Large intestine (tissue), 3 donors: ENCODE measurements at regions not wholly inside any gene's neighbourhood (a gene's known extent, or its start where the extent isn't known, plus 50 kb on each side); places are given as distances from the start of the nearest gene placed in this dataset.
A peak's percentile ranks its signal among the peaks of the same experiment; 100 is the strongest.

ENCODE experiments used
- DNase-seq, 2 donors: peaks; one replicate each; pipeline versions ENCODE4 v3.0.0 to v3.0.0-alpha.2; 2013
- H3K27ac ChIP-seq: one replicate; pipeline ENCODE4 v1.5.1; 2013; ENCODE audit warnings: low read length
- H3K27me3 ChIP-seq: 2 replicates; pipeline ENCODE4 v1.6.1; 2013; ENCODE audit warnings: low read length; ENCODE audit not compliant: control insufficient read depth, insufficient read depth
- H3K36me3 ChIP-seq: 2 replicates; pipeline ENCODE4 v1.6.1; 2013; ENCODE audit warnings: low read length; ENCODE audit not compliant: control insufficient read depth, insufficient read depth
- H3K4me1 ChIP-seq: one replicate; pipeline ENCODE4 v1.6.1; 2013; ENCODE audit warnings: low read length; ENCODE audit not compliant: control insufficient read depth, insufficient read depth
- H3K4me3 ChIP-seq: one replicate; pipeline ENCODE4 v1.5.1; 2013; ENCODE audit warnings: low read length
- H3K9me3 ChIP-seq: one replicate; pipeline ENCODE4 v1.6.1; 2013; ENCODE audit warnings: mild to moderate bottlenecking, low read depth, low read length, moderate library complexity; ENCODE audit not compliant: control insufficient read depth
- WGBS: methylation state at CpG from one replicate; pipeline ENCODE4 v1.1.5; 2013; ENCODE audit warnings: low lambda C conversion rate; ENCODE audit not compliant: insufficient coverage; 5-methylcytosine and 5-hydroxymethylcytosine counted together

- Histone ChIP-seq H3K27me3 (no peaks in the 10 kb centered on the region), H3K4me3 (no peak overlapping the region), H3K36me3 (no peaks in the 10 kb centered on the region), H3K9me3 (no peaks in the 10 kb centered on the region), H3K4me1 (no peaks in the 10 kb centered on the region), H3K27ac (no peak overlapping the region)
- WGBS = 94% methylated on average over 2 of the region's 2 CpGs
- no peak for DNase-seq
Observed at GRCh38 chr2:224196810-224197209, 157.7 kb upstream of the SERPINE2 start.

GRCh38 chr2:224195925-224196571 lies 157.0 kb upstream of the SERPINE2 start:
- Histone ChIP-seq H3K4me3 (no peak overlapping the region), H3K27me3 (no peaks in the 10 kb centered on the region), H3K4me1 (no peaks in the 10 kb centered on the region), H3K36me3 (no peaks in the 10 kb centered on the region), H3K27ac (no peak overlapping the region), H3K9me3 (no peaks in the 10 kb centered on the region)
- no CpG with 5 or more reads among the region's 2 CpGs for WGBS
- peak; percentile 12 for DNase-seq

GRCh38 chr2:224194161-224194560 lies 155.1 kb upstream of the SERPINE2 start:
- Histone ChIP-seq H3K27me3 (no peaks in the 10 kb centered on the region), H3K4me3 (no peak overlapping the region), H3K27ac (no peak overlapping the region), H3K9me3 (no peaks in the 10 kb centered on the region), H3K4me1 (no peaks in the 10 kb centered on the region), H3K36me3 (no peaks in the 10 kb centered on the region)
- WGBS = no CpG with 5 or more reads among the region's 1 CpG
- no peak for DNase-seq

- H3K9me3 ChIP-seq = no peaks in the 10 kb centered on the region
- DNase-seq = no peak
- no peak overlapping the region for H3K27ac ChIP-seq
- H3K36me3 ChIP-seq = no peaks in the 10 kb centered on the region
- 100% methylated on average over 1 of the region's 3 CpGs for WGBS
- H3K4me1 ChIP-seq = no peaks in the 10 kb centered on the region
- no peak overlapping the region for H3K4me3 ChIP-seq
- no peaks in the 10 kb centered on the region for H3K27me3 ChIP-seq
Observed at GRCh38 chr2:224191465-224191864, 152.4 kb upstream of the SERPINE2 start.

GRCh38 chr2:224190936-224191270 lies 151.8 kb upstream of the SERPINE2 start:
- no peaks in the 10 kb centered on the region for H3K9me3 ChIP-seq
- DNase-seq = no peak
- H3K36me3 ChIP-seq = no peaks in the 10 kb centered on the region
- WGBS = no CpG with 5 or more reads among the region's 2 CpGs
- H3K27me3 ChIP-seq = no peaks in the 10 kb centered on the region
- H3K27ac ChIP-seq = no peak overlapping the region
- no peaks in the 10 kb centered on the region for H3K4me1 ChIP-seq
- no peak overlapping the region for H3K4me3 ChIP-seq

- 91% methylated on average over 1 of the region's 2 CpGs for WGBS
- H3K4me1 ChIP-seq = no peaks in the 10 kb centered on the region
- no peaks in the 10 kb centered on the region for H3K36me3 ChIP-seq
- DNase-seq = no peak
- no peak overlapping the region for H3K4me3 ChIP-seq
- no peak overlapping the region for H3K27ac ChIP-seq
- no peaks in the 10 kb centered on the region for H3K27me3 ChIP-seq
- no peaks in the 10 kb centered on the region for H3K9me3 ChIP-seq
Observed at GRCh38 chr2:224190234-224190935, 151.3 kb upstream of the SERPINE2 start.

- Histone ChIP-seq H3K9me3 (no peaks in the 10 kb centered on the region), H3K27ac (no peak overlapping the region), H3K27me3 (no peaks in the 10 kb centered on the region), H3K4me1 (no peaks in the 10 kb centered on the region), H3K4me3 (no peak overlapping the region), H3K36me3 (no peaks in the 10 kb centered on the region)
- no peak for DNase-seq
- WGBS = no CpG with 5 or more reads among the region's 1 CpG
Observed at GRCh38 chr2:224187220-224187619, 148.1 kb upstream of the SERPINE2 start.

GRCh38 chr2:224185023-224185601 lies 146.0 kb upstream of the SERPINE2 start:
- no peaks in the 10 kb centered on the region for H3K4me1 ChIP-seq
- WGBS = no CpG with 5 or more reads among the region's 4 CpGs
- H3K27me3 ChIP-seq = no peaks in the 10 kb centered on the region
- no peak overlapping the region for H3K27ac ChIP-seq
- DNase-seq = no peak
- H3K9me3 ChIP-seq = no peaks in the 10 kb centered on the region
- no peaks in the 10 kb centered on the region for H3K36me3 ChIP-seq
- H3K4me3 ChIP-seq = no peak overlapping the region

GRCh38 chr2:224183086-224183485 lies 144.0 kb upstream of the SERPINE2 start:
- Histone ChIP-seq H3K9me3 (no peaks in the 10 kb centered on the region), H3K27ac (no peak overlapping the region), H3K27me3 (no peaks in the 10 kb centered on the region), H3K36me3 (no peaks in the 10 kb centered on the region), H3K4me1 (no peaks in the 10 kb centered on the region), H3K4me3 (no peak overlapping the region)
- no peak for DNase-seq
- 51% methylated on average over 2 of the region's 3 CpGs for WGBS

GRCh38 chr2:224182498-224182897 lies 143.4 kb upstream of the SERPINE2 start:
- no peak for DNase-seq
- WGBS = no CpG with 5 or more reads among the region's 3 CpGs
- Histone ChIP-seq H3K9me3 (no peaks in the 10 kb centered on the region), H3K36me3 (no peaks in the 10 kb centered on the region), H3K27me3 (no peaks in the 10 kb centered on the region), H3K4me1 (no peaks in the 10 kb centered on the region), H3K27ac (no peak overlapping the region), H3K4me3 (no peak overlapping the region)
